SKM-1 (cell line): ENCODE measurements at regions not wholly inside any gene's neighbourhood (a gene's known extent, or its start where the extent isn't known, plus 50 kb on each side); places are given as distances from the start of the nearest gene placed in this dataset.

Experiments
- DNase-seq: peaks from one replicate; lab custom pipeline; 2025; ENCODE audit not compliant: unreplicated experiment; lab: John Stamatoyannopoulos, UW

- DNase-seq = no peak
Observed at GRCh38 chr6:126285871-126286365, 54.0 kb upstream of the CENPW start.
